ENCODE measurements at regions not wholly inside any gene's neighbourhood (a gene's known extent, or its start where the extent isn't known, plus 50 kb on each side); places are given as distances from the start of the nearest gene placed in this dataset. TPM values are rescaled to one million over a fixed set of nuclear protein-coding genes. Genes with fewer than 3 reads are reported as not detected.

- TF ChIP-seq CTBP2 (IDR thresholded peaks at IDR 0.05; ENCODE audit: borderline replicate concordance, insufficient read depth, insufficient read length, low read length) (no peak), TAF1 (IDR thresholded peaks at IDR 0.05; ENCODE audit: low read depth, low read length) (no peak)
Observed at GRCh38 chrX:44596277-44596676, 53.6 kb upstream of the FUNDC1 start (continued).

Small RNA genes in the stretch of these regions (small RNA-seq; reads per million reads assigned to genes)
- gene RN7SL291P (ENCODE audit: insufficient read depth): not detected
